ENCODE measurements at regions not wholly inside any gene's neighbourhood (a gene's known extent, or its start where the extent isn't known, plus 50 kb on each side); places are given as distances from the start of the nearest gene placed in this dataset.

- Histone ChIP-seq H3K27me3 (ENCODE audit: control insufficient read depth, insufficient read depth, low read length) (no peaks in the 10 kb centered on the region), H3K36me3 (ENCODE audit: control insufficient read depth, insufficient read depth, low read length) (no peaks in the 10 kb centered on the region), H3K4me3 (ENCODE audit: low read depth in 2 of 2, low read length in 2 of 2) (no peak overlapping the region), H3K9me3 (ENCODE audit: control insufficient read depth, insufficient read depth, low read depth, low read length) (no peaks in the 10 kb centered on the region), H3K27ac (ENCODE audit: low read length) (no peak overlapping the region), H3K4me1 (ENCODE audit: control insufficient read depth, insufficient read depth, low read length) (no peaks in the 10 kb centered on the region)
- ChIA-PET CTCF (no interaction called here), POLR2A (no interaction called here)
- TF ChIP-seq POLR2AphosphoS5 (IDR thresholded peaks at IDR 0.05; ENCODE audit: low read depth, low read length) (no peak), TCF7L2 (IDR thresholded peaks at IDR 0.05; ENCODE audit: low read depth, low read length) (no peak), SIN3A (IDR thresholded peaks at IDR 0.05; ENCODE audit: borderline replicate concordance, insufficient read depth, low read depth, low read length) (no peak), REST (IDR thresholded peaks at IDR 0.05; ENCODE audit: insufficient read depth in 1 of 2, low read depth in 2 of 2, low read length in 1 of 2) (no peak), CTCF (IDR thresholded peaks at IDR 0.05) (no peak)
- ATAC-seq (no peak), DNase-seq (ENCODE audit: low read depth, low spot score) (no peak)
- intact Hi-C loops (cut with micrococcal nuclease; ENCODE audit: unreplicated experiment) (loop anchor here (10.0 kb wide), 1 partner anchor 193 kb away; no protein-coding TSS in a partner anchor), in situ Hi-C loops (cut with HindIII; ENCODE audit: low pct_unique_long_range_greater_than_20kb, low sequenced_read_pairs) (no loop called here)
- BruUV-seq (replicated peaks) = no TSS peak
These were observed 118.1 kb upstream of the DTNA start for GRCh38 chr18:34591920-34592444.

- ChIA-PET CTCF (no interaction called here), POLR2A (no interaction called here)
- no peak for DNase-seq (ENCODE audit: low read depth, low spot score)
- Histone ChIP-seq H3K4me1 (ENCODE audit: control insufficient read depth, insufficient read depth, low read length) (no peaks in the 10 kb centered on the region), H3K27ac (ENCODE audit: low read length) (no peak overlapping the region), H3K36me3 (ENCODE audit: control insufficient read depth, insufficient read depth, low read length) (no peaks in the 10 kb centered on the region), H3K27me3 (ENCODE audit: control insufficient read depth, insufficient read depth, low read length) (no peaks in the 10 kb centered on the region), H3K4me3 (ENCODE audit: low read depth in 2 of 2, low read length in 2 of 2) (no peak overlapping the region), H3K9me3 (ENCODE audit: control insufficient read depth, insufficient read depth, low read depth, low read length) (no peaks in the 10 kb centered on the region)
- intact Hi-C loops (cut with micrococcal nuclease; ENCODE audit: unreplicated experiment) (loop anchor here (10.0 kb wide), 1 partner anchor 192 kb away; no protein-coding TSS in a partner anchor), in situ Hi-C loops (cut with HindIII; ENCODE audit: low pct_unique_long_range_greater_than_20kb, low sequenced_read_pairs) (no loop called here)
- TF ChIP-seq TCF7L2 (IDR thresholded peaks at IDR 0.05; ENCODE audit: low read depth, low read length) (no peak), SIN3A (IDR thresholded peaks at IDR 0.05; ENCODE audit: borderline replicate concordance, insufficient read depth, low read depth, low read length) (no peak), POLR2AphosphoS5 (IDR thresholded peaks at IDR 0.05; ENCODE audit: low read depth, low read length) (no peak), CTCF (IDR thresholded peaks at IDR 0.05) (no peak), REST (IDR thresholded peaks at IDR 0.05; ENCODE audit: insufficient read depth in 1 of 2, low read depth in 2 of 2, low read length in 1 of 2) (no peak)
- ATAC-seq = no peak
- no TSS peak for BruUV-seq (replicated peaks)
These were observed 117.6 kb upstream of the DTNA start for GRCh38 chr18:34592481-34592880.

Measured in Panc1 (cell line).